Liver (tissue), 3 donors: ENCODE measurements at regions not wholly inside any gene's neighbourhood (a gene's known extent, or its start where the extent isn't known, plus 50 kb on each side); places are given as distances from the start of the nearest gene placed in this dataset.

Source experiments
- SP1 ChIP-seq: IDR thresholded peaks from 2 replicates; pipeline ENCODE4 v1.6.1; 2018; ENCODE audit warnings: antibody characterized with exemption, mild to moderate bottlenecking
- TF ChIP-seq, protein P1 (sequence below): fragments of 150-350 bp; IDR thresholded peaks from 2 replicates; pipeline ENCODE4 v1.5.1; 2017; ENCODE audit warnings: improper control_type of control experiment, low read depth, low read length; ENCODE audit not compliant: missing input control
- donor health status: healthy.
- donor health status: healthy.

DNA sequence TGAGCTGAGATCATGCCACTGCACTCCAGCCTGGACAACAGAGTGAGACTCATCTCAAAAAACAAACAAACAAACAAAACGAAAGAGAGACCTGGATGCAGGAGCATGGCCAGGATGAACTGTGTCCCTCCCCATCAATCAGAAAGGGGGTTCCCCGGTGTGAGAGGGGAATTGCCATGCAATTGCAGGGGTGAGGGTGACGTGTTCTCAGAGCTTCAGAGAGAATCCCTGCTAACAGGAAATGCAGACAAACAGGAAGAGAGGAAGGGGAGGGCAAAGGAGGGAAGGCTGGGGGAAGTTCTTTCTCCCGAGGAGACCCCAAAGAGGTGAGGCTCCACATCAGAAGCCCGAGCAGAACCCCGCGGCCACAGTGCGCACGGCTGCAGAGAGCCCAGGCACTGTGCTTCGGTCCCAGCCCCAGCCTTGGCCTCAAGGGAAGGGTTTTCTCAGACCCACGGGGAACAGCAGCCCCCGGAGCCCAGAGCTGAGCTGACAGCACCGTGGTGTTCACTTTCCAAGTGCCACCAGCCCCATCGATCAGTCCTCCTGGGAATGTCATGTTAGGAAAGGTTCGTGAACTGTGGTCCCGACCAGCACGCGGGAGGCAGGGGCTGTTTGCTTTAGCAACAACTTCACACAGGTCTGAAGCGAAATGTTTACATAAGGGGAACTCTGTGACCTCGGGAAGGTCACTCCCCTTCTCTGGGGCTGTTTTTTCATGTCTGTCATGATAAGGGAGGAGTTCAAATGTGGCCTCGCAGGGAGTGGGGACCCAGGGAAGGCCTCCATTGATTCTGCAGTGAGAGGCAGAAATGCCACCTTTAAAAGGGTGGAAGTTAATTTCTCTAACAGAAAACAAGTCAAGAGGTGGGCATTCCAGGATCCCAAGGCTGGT lies 108.0 kb upstream of the ANO1 start:
- TF ChIP-seq, protein P1, sequence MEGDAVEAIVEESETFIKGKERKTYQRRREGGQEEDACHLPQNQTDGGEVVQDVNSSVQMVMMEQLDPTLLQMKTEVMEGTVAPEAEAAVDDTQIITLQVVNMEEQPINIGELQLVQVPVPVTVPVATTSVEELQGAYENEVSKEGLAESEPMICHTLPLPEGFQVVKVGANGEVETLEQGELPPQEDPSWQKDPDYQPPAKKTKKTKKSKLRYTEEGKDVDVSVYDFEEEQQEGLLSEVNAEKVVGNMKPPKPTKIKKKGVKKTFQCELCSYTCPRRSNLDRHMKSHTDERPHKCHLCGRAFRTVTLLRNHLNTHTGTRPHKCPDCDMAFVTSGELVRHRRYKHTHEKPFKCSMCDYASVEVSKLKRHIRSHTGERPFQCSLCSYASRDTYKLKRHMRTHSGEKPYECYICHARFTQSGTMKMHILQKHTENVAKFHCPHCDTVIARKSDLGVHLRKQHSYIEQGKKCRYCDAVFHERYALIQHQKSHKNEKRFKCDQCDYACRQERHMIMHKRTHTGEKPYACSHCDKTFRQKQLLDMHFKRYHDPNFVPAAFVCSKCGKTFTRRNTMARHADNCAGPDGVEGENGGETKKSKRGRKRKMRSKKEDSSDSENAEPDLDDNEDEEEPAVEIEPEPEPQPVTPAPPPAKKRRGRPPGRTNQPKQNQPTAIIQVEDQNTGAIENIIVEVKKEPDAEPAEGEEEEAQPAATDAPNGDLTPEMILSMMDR = no peak
- TF ChIP-seq SP1 = peak; percentile 86
